ENCODE measurements at regions not wholly inside any gene's neighbourhood (a gene's known extent, or its start where the extent isn't known, plus 50 kb on each side); places are given as distances from the start of the nearest gene placed in this dataset.

DNA sequence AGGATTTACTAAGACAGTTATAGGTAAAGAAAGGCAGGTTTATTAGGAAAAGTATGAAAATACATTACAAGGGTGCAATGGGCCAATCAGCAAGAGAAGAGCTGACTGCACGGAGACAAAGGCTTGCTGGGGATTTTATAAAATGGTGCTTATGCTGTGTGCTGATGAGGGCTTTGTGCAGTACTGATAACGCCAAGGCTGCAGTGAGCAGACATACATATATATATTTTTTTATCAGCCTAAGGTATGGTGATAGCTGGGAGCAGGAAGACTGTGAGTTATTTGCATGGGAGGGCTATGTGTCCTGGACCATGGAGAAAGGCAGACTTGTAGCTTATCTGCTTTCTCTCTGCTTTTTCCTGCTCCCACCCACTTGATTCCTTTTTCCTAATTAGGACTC, 208.1 kb upstream of the ACTBL2 start:
- DNase-seq (ENCODE audit: low read depth in 1 of 2, low spot score in 1 of 2): no peak
- in situ Hi-C loops (cut with HindIII; ENCODE audit: low pct_unique_long_range_greater_than_20kb, low sequenced_read_pairs): no loop called here
- no peak for TF ChIP-seq JUND (IDR thresholded peaks at IDR 0.05; ENCODE audit: low read depth)

- DNase-seq (ENCODE audit: low read depth in 1 of 2, low spot score in 1 of 2): no peak
- in situ Hi-C loops (cut with HindIII; ENCODE audit: low pct_unique_long_range_greater_than_20kb, low sequenced_read_pairs): no loop called here
These were observed 205.0 kb upstream of the ACTBL2 start for GRCh38 chr5:57687596-57687995.

DNA sequence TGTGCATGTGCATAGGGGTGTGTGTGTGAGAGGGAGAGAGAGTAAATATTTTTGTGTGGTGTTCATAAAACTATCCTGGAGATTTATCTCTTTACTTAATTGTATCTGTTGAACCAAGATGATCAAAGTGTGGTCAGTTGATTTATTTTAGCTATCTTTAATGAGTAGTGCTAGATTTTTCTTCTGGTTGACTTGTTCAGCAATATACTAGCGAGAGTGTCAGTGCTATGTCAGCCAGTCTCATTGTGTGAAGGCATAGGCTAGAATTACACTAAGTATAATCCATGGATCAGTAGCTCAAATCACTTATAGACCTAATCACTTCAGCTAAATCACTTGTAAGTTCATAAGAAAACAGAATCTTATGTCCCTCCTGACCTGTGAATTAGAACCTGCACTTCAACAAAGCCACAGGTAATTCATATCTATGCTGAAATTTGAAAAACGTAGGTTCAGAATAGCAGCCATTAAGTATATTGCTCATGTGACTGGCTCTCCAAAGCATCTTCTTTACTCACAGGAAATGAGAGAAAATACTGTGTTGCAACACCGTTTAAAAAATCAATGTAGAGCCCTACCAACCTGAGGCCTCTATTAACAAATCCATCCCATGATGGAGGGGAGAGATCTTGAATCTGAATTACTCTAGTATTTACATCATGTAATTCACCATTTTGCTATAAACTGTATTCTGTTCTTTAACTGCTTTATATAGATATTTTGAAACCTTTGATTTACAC, 203.1 kb upstream of the ACTBL2 start:
- in situ Hi-C loops (cut with HindIII; ENCODE audit: low pct_unique_long_range_greater_than_20kb, low sequenced_read_pairs): no loop called here
- no peak for DNase-seq (ENCODE audit: low read depth in 1 of 2, low spot score in 1 of 2)
- TF ChIP-seq JUND (IDR thresholded peaks at IDR 0.05; ENCODE audit: low read depth): no peak

More at GRCh38 chr5:57687596-57687995, 205.0 kb upstream of the ACTBL2 start:
- TF ChIP-seq JUND (IDR thresholded peaks at IDR 0.05; ENCODE audit: low read depth): no peak

GRCh38 chr5:57684299-57684702, 201.7 kb upstream of the ACTBL2 start:
- DNase-seq (ENCODE audit: low read depth in 1 of 2, low spot score in 1 of 2): no peak
- in situ Hi-C loops (cut with HindIII; ENCODE audit: low pct_unique_long_range_greater_than_20kb, low sequenced_read_pairs): no loop called here
- TF ChIP-seq JUND (IDR thresholded peaks at IDR 0.05; ENCODE audit: low read depth): no peak

- no peak for TF ChIP-seq JUND (IDR thresholded peaks at IDR 0.05; ENCODE audit: low read depth)
- DNase-seq (ENCODE audit: low read depth in 1 of 2, low spot score in 1 of 2): no peak
- in situ Hi-C loops (cut with HindIII; ENCODE audit: low pct_unique_long_range_greater_than_20kb, low sequenced_read_pairs): no loop called here
These were observed 200.5 kb upstream of the ACTBL2 start for GRCh38 chr5:57683036-57683630.

DNA sequence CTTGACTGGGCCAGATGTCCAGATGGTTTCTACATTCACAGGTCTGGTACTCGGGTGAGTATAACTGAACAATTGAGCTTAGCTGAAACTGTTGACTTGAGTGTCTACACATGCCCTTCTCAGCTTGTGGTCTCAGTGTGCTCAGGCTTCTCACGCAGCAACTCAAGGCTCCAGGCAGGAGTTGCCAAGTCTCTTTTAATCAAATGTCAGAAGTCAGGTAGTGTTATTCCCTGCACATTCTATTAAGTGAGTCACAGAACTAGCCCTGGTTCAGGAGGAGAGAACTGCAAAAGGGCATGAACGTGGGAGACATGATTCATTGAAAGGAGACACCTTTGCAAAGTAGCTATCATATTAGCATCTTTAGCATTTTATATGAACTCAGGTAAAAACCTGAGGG, 199.3 kb upstream of the ACTBL2 start:
- DNase-seq (ENCODE audit: low read depth in 1 of 2, low spot score in 1 of 2): no peak
- TF ChIP-seq JUND (IDR thresholded peaks at IDR 0.05; ENCODE audit: low read depth): no peak
- in situ Hi-C loops (cut with HindIII; ENCODE audit: low pct_unique_long_range_greater_than_20kb, low sequenced_read_pairs): no loop called here

DNA sequence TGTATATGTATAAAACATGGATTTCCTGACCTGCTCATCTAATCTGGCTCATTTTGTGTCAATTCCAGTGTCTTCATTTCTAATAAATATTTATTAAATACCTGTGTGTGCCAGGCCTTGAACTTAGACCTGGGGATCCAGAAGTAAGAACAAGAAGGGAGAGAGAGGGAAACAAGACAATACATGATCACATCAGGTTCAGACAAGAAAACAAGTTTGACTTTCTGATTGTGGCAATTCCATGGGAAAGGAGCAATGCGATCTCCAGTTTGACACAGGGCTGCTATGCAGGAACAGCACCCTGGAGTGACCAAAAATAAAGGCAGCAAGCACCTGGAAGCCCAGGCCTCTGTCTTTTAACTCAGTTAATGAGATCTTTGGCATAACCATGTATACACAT, 198.1 kb upstream of the ACTBL2 start:
- in situ Hi-C loops (cut with HindIII; ENCODE audit: low pct_unique_long_range_greater_than_20kb, low sequenced_read_pairs): no loop called here
- TF ChIP-seq JUND (IDR thresholded peaks at IDR 0.05; ENCODE audit: low read depth): no peak
- no peak for DNase-seq (ENCODE audit: low read depth in 1 of 2, low spot score in 1 of 2)

DNA sequence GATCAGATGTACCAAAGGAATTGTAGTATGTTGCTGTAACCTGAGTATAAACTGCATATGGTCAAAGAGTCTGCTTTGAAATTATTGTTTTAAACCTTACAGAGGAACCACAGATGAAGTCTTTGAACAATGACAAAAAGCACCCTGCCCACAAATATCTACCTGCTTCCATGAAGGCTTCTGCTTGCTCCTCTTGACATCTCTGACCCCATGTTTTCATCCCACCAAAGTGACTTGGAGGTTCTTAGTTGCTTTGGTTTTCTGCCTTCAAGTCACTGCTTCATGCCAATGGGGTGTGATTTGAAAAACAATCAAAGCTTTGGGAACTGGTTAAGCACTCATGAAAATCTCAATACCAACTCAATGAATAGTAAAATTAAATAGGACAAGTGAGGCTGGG, 194.6 kb upstream of the ACTBL2 start:
- DNase-seq (ENCODE audit: low read depth in 1 of 2, low spot score in 1 of 2): no peak
- in situ Hi-C loops (cut with HindIII; ENCODE audit: low pct_unique_long_range_greater_than_20kb, low sequenced_read_pairs): no loop called here
- no peak for TF ChIP-seq JUND (IDR thresholded peaks at IDR 0.05; ENCODE audit: low read depth)

DNA sequence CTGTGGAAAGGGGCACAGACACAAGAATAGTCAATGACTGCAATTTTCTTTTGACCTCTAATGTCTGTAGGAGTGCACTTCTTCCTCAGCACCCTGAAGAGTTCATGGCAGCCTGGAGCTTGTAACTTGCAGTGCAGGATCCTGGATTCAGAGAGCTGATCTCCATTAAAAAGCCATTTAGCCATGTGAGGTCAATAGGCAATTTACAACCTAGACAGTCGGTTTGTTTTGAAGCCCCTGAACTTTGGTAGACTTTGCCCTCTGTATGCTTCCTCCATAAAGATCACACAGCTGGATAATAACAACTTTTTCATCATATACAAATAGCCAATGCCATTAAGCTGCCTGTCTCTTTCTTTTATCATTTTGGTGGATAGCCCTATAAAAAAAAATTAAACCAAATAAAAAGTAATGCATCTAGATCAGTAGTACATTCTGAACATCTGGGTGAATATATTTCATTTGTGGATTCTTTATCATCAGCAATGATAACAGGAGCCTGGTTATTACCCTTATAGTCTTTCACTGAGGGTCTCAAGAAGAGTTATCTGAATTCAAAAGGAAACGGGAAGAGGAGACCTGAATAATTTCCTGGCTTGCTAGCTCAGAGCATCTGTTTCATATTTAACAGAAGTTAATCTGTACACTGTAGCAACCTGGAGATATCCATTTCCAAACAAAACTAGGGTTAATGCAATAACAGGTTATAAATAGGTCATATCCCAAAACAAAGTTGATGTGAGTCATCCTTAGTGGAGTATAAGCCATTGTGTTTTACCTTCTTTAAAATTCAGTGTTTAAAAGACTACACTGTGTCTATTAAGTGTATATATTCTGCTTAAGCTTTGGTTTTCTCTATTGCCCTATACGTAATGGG, 193.8 kb upstream of the ACTBL2 start:
- DNase-seq (ENCODE audit: low read depth in 1 of 2, low spot score in 1 of 2): no peak
- in situ Hi-C loops (cut with HindIII; ENCODE audit: low pct_unique_long_range_greater_than_20kb, low sequenced_read_pairs): no loop called here
- no peak for TF ChIP-seq JUND (IDR thresholded peaks at IDR 0.05; ENCODE audit: low read depth)

DNA sequence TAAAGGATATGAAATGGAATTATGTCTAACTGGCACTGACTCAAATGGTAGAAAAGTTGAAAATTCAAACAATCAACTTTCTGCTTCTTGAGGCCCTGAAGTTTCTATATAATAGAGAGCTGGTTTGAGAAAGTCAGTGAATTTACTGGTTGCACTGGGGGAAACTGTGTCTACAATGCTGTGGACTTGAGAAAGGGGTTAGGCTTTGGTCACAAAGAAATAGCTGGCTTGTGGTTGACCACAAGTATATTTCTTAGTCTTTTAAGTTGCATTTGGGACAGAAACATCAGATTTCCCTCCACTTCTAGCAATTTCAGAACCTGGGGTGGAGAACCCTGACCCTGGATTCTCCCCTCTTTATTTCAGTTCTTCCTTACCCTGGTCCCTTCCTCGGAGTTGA, 192.6 kb upstream of the ACTBL2 start:
- TF ChIP-seq JUND (IDR thresholded peaks at IDR 0.05; ENCODE audit: low read depth): no peak
- in situ Hi-C loops (cut with HindIII; ENCODE audit: low pct_unique_long_range_greater_than_20kb, low sequenced_read_pairs): no loop called here
- no peak for DNase-seq (ENCODE audit: low read depth in 1 of 2, low spot score in 1 of 2)

DNA sequence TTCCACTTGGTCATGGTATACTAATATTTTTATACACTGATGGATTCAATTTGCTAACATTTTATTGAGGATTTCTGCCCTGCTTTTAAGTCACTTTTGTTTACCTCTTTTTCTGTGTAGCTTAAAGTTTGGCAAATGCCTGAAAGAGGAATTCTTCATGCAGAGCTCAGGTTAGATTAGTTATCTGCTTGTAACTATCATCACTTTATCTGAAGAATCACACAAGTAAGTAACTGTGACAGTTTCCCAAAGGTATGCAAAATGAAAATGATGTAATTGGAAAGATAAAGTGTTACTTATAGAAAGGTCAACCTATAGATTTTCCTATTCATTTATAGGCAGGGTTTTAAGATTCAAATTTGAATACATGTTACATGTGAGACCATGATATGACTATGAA, 188.8 kb upstream of the ACTBL2 start:
- no peak for TF ChIP-seq JUND (IDR thresholded peaks at IDR 0.05; ENCODE audit: low read depth)
- DNase-seq (ENCODE audit: low read depth in 1 of 2, low spot score in 1 of 2): no peak
- in situ Hi-C loops (cut with HindIII; ENCODE audit: low pct_unique_long_range_greater_than_20kb, low sequenced_read_pairs): no loop called here

DNA sequence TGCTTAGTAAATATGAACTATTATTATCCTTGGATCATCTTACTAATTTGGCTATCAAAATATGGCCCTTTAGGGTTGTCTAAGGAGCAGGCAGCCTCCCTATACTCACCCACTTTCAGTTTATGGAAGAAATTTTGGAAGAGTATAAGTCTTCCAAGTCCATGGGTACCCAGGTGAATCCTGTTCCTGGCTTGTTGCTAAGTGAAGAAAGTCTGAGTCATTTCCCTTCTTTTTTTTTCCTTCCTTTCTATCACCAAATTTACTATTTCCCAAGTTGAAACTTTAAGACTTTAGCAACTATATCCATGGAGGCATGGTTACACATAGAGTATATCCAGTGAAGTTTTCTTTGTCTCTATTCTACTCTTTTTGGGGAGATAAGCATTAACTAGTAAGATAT, 184.0 kb upstream of the ACTBL2 start:
- in situ Hi-C loops (cut with HindIII; ENCODE audit: low pct_unique_long_range_greater_than_20kb, low sequenced_read_pairs): no loop called here
- TF ChIP-seq JUND (IDR thresholded peaks at IDR 0.05; ENCODE audit: low read depth): no peak
- DNase-seq (ENCODE audit: low read depth in 1 of 2, low spot score in 1 of 2): no peak

Measured in T47D (cell line).